Gastrocnemius medialis (tissue), 4 donors: ENCODE measurements at regions not wholly inside any gene's neighbourhood (a gene's known extent, or its start where the extent isn't known, plus 50 kb on each side); places are given as distances from the start of the nearest gene placed in this dataset.

Experiments
- ATAC-seq, 2 donors: fragments of 150-250 bp; one replicate each; pipeline ENCODE4 v1.9.1; 2016
- DNase-seq, 2 donors: peaks; one replicate each; pipeline ENCODE4 v3.0.0-alpha.2; 2019
- H3K27ac ChIP-seq, 4 donors: fragments of 200-600 bp; sonication (generic); 1 replicate in 1 of 4; 2 replicates in 3 of 4; pipeline ENCODE4 v1.5.1; 2016 to 2018; ENCODE audit warnings: mild to moderate bottlenecking in 2 of 4, moderate library complexity in 1 of 4
- H3K27me3 ChIP-seq, 3 donors: fragments of 200-600 bp; sonication (generic) in 2 of 3; 1 replicate in 1 of 3; 2 replicates in 2 of 3; pipeline versions ENCODE4 v1.5.1 to v1.6.0; 2016 to 2019; ENCODE audit warnings: mild to moderate bottlenecking in 1 of 3, moderate library complexity in 1 of 3
- H3K36me3 ChIP-seq, 2 donors: fragments of 200-600 bp; sonication (generic) in 1 of 2; one replicate each; pipeline ENCODE4 v1.5.1; 2017 to 2018
- H3K4me1 ChIP-seq, 2 donors: fragments of 200-600 bp; sonication (generic) in 1 of 2; one replicate each; pipeline ENCODE4 v1.5.1; 2016 to 2017; ENCODE audit warnings: mild to moderate bottlenecking in 2 of 2
- H3K4me3 ChIP-seq, 4 donors: fragments of 200-600 bp; sonication (generic) in 3 of 4; 1 replicate in 1 of 4; 2 replicates in 3 of 4; pipeline ENCODE4 v1.5.1; 2016 to 2019; ENCODE audit warnings: mild to moderate bottlenecking in 2 of 4
- H3K9me3 ChIP-seq, 3 donors: fragments of 200-600 bp; sonication (generic) in 2 of 3; 1 replicate in 1 of 3; 2 replicates in 2 of 3; pipeline ENCODE4 v1.5.1; 2016 to 2019
- CTCF ChIP-seq, 5 experiments: fragments of 450-650 bp in 3 of 5; fragments of 200-600 bp in 2 of 5; sonication (generic) in 2 of 5; IDR thresholded peaks in 4 of 5; conservative IDR thresholded peaks in 1 of 5; 1 replicate in 4 of 5; 2 replicates in 1 of 5; pipeline ENCODE4 v1.5.1; 2016 to 2019; ENCODE audit warnings: antibody characterized with exemption in 5 of 5, mild to moderate bottlenecking in 3 of 5, moderate library complexity in 3 of 5
- POLR2A ChIP-seq, 2 donors: fragments of 450-650 bp; IDR thresholded peaks; one replicate each; pipeline ENCODE4 v1.6.1; 2017; ENCODE audit warnings: antibody characterized with exemption in 2 of 2, mild to moderate bottlenecking in 2 of 2, moderate library complexity in 2 of 2
- in situ Hi-C, 4 donors: fragments of 200-750 bp; cut with MboI; loops; one replicate each; pipeline versions ENCODE4 v1.15.0 to v1.8.0; 2017; ENCODE audit warnings: low sequenced_read_pairs in 4 of 4
- intact Hi-C: fragments of 100-400 bp; cut with DNase I; formaldehyde crosslinking; loops from one replicate; pipeline ENCODE4 v1.15.1; 2023; ENCODE audit warnings: low total_unique reads

DNA sequence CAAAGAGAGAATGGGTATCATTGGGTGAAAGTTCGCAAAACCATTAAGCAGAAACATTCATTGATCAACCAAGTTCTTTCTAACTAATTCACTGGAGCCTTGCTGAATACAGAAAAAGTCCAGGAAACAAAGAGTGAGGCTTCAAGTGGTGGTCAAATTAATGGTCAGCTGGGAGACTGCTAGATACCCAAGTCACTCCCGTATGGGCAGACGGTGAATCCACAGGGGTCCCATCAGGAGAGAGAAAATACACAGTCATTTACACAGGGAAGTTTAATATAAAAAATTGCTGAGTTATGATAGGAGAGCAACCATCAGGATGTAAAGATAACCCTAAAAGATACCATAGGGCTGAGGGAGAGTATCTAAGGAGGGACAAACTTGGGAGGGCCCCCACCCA is 198.7 kb upstream of the DTNBP1 start:
- Histone ChIP-seq H3K27me3 (no peaks in the 10 kb centered on the region), H3K36me3 (no peaks in the 10 kb centered on the region), H3K4me3 (no peak overlapping the region), H3K9me3 (no peaks in the 10 kb centered on the region), H3K4me1 (no peaks in the 10 kb centered on the region), H3K27ac (no peak overlapping the region)
- ATAC-seq (no peak), DNase-seq (no peak)
- in situ Hi-C loops, result no loop called here
- intact Hi-C loops, result no loop called here
- TF ChIP-seq CTCF (IDR thresholded peaks at IDR 0.05 in 4 of 5, conservative IDR thresholded peaks at IDR 0.05 in 1 of 5) (no peak), POLR2A (IDR thresholded peaks at IDR 0.05) (no peak)

DNA sequence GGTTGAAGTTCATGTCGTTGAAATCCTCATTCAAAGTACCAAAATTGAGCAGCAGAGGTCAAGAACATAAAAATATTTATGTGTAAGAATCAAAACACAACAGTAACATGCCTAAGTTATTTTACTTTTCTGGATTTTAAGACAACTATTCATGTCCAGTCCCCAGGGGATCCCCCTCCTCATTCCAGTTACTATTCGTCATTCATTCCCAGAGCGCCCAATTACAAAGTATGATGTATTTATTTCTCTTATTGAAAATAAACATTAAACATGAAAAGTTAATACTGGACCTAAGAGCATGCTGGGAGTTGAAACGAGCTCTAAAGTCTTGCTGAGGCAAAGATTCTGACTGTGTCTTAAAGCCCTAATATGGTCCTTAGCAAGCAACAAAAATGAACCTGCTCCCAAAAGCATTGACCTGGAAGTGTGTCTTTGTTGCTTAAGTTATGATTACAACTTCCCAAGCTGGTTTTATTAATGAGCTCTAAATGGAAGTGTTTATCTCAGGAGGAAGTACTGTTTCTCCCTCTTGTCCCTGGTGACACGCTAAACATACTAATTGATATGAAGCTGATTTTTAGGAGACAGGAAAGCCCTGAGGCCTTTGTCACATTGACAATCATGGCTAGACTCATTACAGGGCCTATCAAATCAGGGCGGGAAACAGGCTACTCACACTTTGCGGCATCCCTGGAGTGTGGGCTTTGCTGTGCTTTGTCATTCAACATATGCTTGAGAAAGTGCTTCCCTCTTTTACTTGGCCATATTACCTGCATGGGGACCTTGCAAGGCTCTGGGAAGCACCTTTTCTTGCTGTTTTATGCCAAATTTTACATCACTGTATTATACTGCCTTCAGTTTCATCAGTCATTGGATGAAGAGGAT is 192.2 kb upstream of the DTNBP1 start:
- in situ Hi-C loops, result no loop called here
- TF ChIP-seq POLR2A (IDR thresholded peaks at IDR 0.05) (no peak), CTCF (IDR thresholded peaks at IDR 0.05 in 4 of 5, conservative IDR thresholded peaks at IDR 0.05 in 1 of 5) (no peak)
- H3K4me1 ChIP-seq, result no peaks in the 10 kb centered on the region

GRCh38 chr6:15854378-15854777 is 191.6 kb upstream of the DTNBP1 start:
- intact Hi-C loops, result no loop called here

More for the DNA sequence above, 192.2 kb upstream of the DTNBP1 start:
- DNase-seq (no peak), ATAC-seq (no peak)
- H3K4me3 ChIP-seq, result no peak overlapping the region
- no peak overlapping the region for H3K27ac ChIP-seq
- H3K9me3 ChIP-seq, result no peaks in the 10 kb centered on the region
- H3K27me3 ChIP-seq, result no peaks in the 10 kb centered on the region
- intact Hi-C loops, result no loop called here
- H3K36me3 ChIP-seq, result no peaks in the 10 kb centered on the region

GRCh38 chr6:15853259-15853658 is 190.4 kb upstream of the DTNBP1 start:
- Histone ChIP-seq H3K36me3 (no peaks in the 10 kb centered on the region), H3K27me3 (no peaks in the 10 kb centered on the region), H3K27ac (no peak overlapping the region), H3K9me3 (no peaks in the 10 kb centered on the region), H3K4me3 (no peak overlapping the region), H3K4me1 (no peaks in the 10 kb centered on the region)
- intact Hi-C loops, result no loop called here
- ATAC-seq, result no peak
- TF ChIP-seq POLR2A (IDR thresholded peaks at IDR 0.05) (no peak), CTCF (IDR thresholded peaks at IDR 0.05 in 4 of 5, conservative IDR thresholded peaks at IDR 0.05 in 1 of 5) (no peak)
- DNase-seq, result no peak
- in situ Hi-C loops, result no loop called here

More at GRCh38 chr6:15854378-15854777, 191.6 kb upstream of the DTNBP1 start:
- H3K36me3 ChIP-seq, result no peaks in the 10 kb centered on the region
- no peak overlapping the region for H3K27ac ChIP-seq
- H3K9me3 ChIP-seq, result no peaks in the 10 kb centered on the region
- no peaks in the 10 kb centered on the region for H3K27me3 ChIP-seq
- no peak for ATAC-seq
- in situ Hi-C loops, result no loop called here
- no peak for TF ChIP-seq CTCF (IDR thresholded peaks at IDR 0.05 in 4 of 5, conservative IDR thresholded peaks at IDR 0.05 in 1 of 5)
- TF ChIP-seq POLR2A (IDR thresholded peaks at IDR 0.05), result no peak
- no peaks in the 10 kb centered on the region for H3K4me1 ChIP-seq
- no peak overlapping the region for H3K4me3 ChIP-seq
- no peak for DNase-seq
